ENCODE measurements at regions not wholly inside any gene's neighbourhood (a gene's known extent, or its start where the extent isn't known, plus 50 kb on each side); places are given as distances from the start of the nearest gene placed in this dataset.

- no peak for TF ChIP-seq YY1 (IDR thresholded peaks at IDR 0.05)
- TF ChIP-seq CTCF (IDR thresholded peaks at IDR 0.05; ENCODE audit: low read depth, low read length, missing input control), result no peak
- TF ChIP-seq MAX (IDR thresholded peaks at IDR 0.05), result no peak
- TF ChIP-seq SP1 (IDR thresholded peaks at IDR 0.05), result no peak
- no peak for TF ChIP-seq TAF1 (conservative IDR thresholded peaks at IDR 0.05)
- no peak for TF ChIP-seq RXRA (IDR thresholded peaks at IDR 0.05)
- TF ChIP-seq GABPA (IDR thresholded peaks at IDR 0.05 in 1 of 2, conservative IDR thresholded peaks at IDR 0.05 in 1 of 2), result no peak
These were observed 922.0 kb upstream of the SORCS1 start for GRCh38 chr10:108086502-108086901.

Measured in liver (tissue), 3 donors.